Cardiac fibroblast (primary cell): ENCODE measurements at regions not wholly inside any gene's neighbourhood (a gene's known extent, or its start where the extent isn't known, plus 50 kb on each side); places are given as distances from the start of the nearest gene placed in this dataset.
A peak's percentile ranks its signal among the peaks of the same experiment; 100 is the strongest.

Source experiments
- DNase-seq, 2 donors: peaks; one replicate each; pipeline versions ENCODE4 v3.0.0 to v3.0.0-alpha.2; 2010; ENCODE audit warnings: low read depth in 2 of 2
- H3K4me3 ChIP-seq, 2 donors: replicated peaks in 1 of 2; 1 replicate in 1 of 2; 2 replicates in 1 of 2; pipeline ENCODE4 v1.5.1; 2011; ENCODE audit warnings: low read depth in 2 of 2, low read length in 2 of 2, mild to moderate bottlenecking in 2 of 2, moderate library complexity in 1 of 2
- CTCF ChIP-seq: IDR thresholded peaks from one replicate; pipeline ENCODE4 v1.5.1; 2011; ENCODE audit warnings: low read depth, mild to moderate bottlenecking, low read length, inconsistent platforms

GRCh38 chr4:17094159-17094875 is 195.9 kb upstream of the LDB2 start:
- no peak for TF ChIP-seq CTCF
- DNase-seq = peak in 1 of 2 donors; percentile 56
- no peak overlapping the region for H3K4me3 ChIP-seq

- DNase-seq = no peak
- no peak for TF ChIP-seq CTCF
- no peak overlapping the region for H3K4me3 ChIP-seq
Observed at GRCh38 chr4:17093481-17093880, 195.0 kb upstream of the LDB2 start.

- no peak for DNase-seq
- H3K4me3 ChIP-seq = no peak overlapping the region
- TF ChIP-seq CTCF = no peak
Observed at GRCh38 chr4:17092736-17093437, 194.4 kb upstream of the LDB2 start.

- no peak overlapping the region for H3K4me3 ChIP-seq
- no peak for TF ChIP-seq CTCF
- no peak for DNase-seq
Observed at GRCh38 chr4:17091104-17091503, 192.7 kb upstream of the LDB2 start.

GRCh38 chr4:17090063-17090462 is 191.6 kb upstream of the LDB2 start:
- H3K4me3 ChIP-seq = no peak overlapping the region
- DNase-seq = no peak
- TF ChIP-seq CTCF = no peak

GRCh38 chr4:17085416-17085815 is 187.0 kb upstream of the LDB2 start:
- TF ChIP-seq CTCF = no peak
- no peak for DNase-seq
- no peak overlapping the region for H3K4me3 ChIP-seq
